GM19043 (cell line): ENCODE measurements at regions not wholly inside any gene's neighbourhood (a gene's known extent, or its start where the extent isn't known, plus 50 kb on each side); places are given as distances from the start of the nearest gene placed in this dataset.
"Not testable (repeated sequence)": the region's sequence is repeated elsewhere in the genome, so short reads cannot be mapped to it uniquely, and the experiment has no call there.

ENCODE experiments used
- ATAC-seq: cut with Tn5 transposase; IDR thresholded peaks from one replicate; pipeline ENCODE4 v1.9.1; 2021; ENCODE audit warnings: low read depth; ENCODE audit not compliant: unreplicated experiment

- no peak for ATAC-seq
Measured at GRCh38 chr1:178606839-178607238, 93.9 kb downstream of the TEX35 start.

- ATAC-seq, result peak; percentile 38
Measured at GRCh38 chr1:178607718-178608408, 95.0 kb downstream of the TEX35 start.

- no peak for ATAC-seq
Measured at GRCh38 chr1:178609015-178609414, 96.1 kb downstream of the TEX35 start.

- not testable (repeated sequence) for ATAC-seq
Measured at GRCh38 chr1:178610690-178611410, 97.9 kb downstream of the TEX35 start.

GRCh38 chr1:178612261-178612660 is 99.4 kb downstream of the TEX35 start:
- no peak for ATAC-seq

DNA sequence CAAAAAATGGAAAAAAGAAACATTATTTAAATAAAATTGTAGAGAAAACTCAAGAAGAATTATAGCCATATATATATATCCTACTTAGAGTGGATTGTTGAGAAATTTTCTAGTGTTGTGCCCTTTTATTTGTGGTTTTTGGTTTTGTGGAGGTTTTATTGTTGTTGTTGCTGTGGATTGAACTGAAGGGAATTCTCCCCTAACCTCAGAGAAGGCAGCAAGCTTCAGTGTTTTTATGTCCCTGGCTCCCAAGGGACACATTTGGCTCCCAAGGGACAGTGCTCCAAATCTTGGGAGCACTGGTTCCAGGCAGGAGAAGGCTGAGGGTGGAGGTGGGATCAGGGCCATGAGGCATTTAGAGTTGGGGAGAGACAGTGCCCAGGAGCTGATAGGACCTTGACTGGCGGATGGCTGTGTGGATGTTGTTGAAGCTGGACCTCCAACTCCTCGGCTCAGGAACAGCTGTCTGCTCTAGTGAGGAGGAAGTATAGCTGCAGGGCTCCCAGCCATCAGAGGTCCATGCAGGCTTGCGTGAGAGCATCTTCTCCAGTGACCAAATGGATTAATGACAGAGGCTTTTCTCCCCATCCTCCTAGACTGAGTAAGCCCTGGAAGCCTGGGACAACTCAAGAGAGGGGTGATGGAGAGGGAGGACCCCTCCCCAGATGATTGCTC is 100.5 kb downstream of the TEX35 start:
- no peak for ATAC-seq

DNA sequence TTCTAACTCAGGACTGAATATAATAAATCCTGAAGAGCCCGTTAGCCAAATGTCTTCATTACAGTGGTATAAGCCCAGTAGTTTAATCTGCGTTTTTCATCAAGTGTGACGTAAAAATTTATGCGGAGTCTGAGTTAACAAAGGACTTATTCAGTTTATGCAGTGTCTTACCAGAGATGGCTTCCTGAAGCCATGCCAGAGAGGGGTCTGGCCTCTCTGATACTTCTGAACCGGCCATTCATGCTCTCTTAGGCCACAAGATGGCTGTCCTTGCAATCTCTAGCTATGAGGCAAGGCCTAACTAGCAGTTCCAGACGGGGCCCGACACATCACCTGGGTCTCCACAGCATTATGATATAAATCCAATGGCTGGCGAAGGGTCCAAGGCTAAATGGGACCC is 101.4 kb downstream of the TEX35 start:
- ATAC-seq, result no peak

GRCh38 chr1:178619042-178619927 is 105.8 kb upstream of the RALGPS2 start:
- no peak for ATAC-seq

GRCh38 chr1:178620584-178621475 is 104.2 kb upstream of the RALGPS2 start:
- no peak for ATAC-seq

GRCh38 chr1:178621822-178622221 is 103.2 kb upstream of the RALGPS2 start:
- no peak for ATAC-seq

GRCh38 chr1:178625695-178626094 is 99.3 kb upstream of the RALGPS2 start:
- no peak for ATAC-seq

GRCh38 chr1:178627037-178627436 is 98.0 kb upstream of the RALGPS2 start:
- ATAC-seq, result no peak

- ATAC-seq, result no peak
Measured at GRCh38 chr1:178628637-178629251, 96.3 kb upstream of the RALGPS2 start.

- no peak for ATAC-seq
Measured at GRCh38 chr1:178629252-178630154, 95.5 kb upstream of the RALGPS2 start.

DNA sequence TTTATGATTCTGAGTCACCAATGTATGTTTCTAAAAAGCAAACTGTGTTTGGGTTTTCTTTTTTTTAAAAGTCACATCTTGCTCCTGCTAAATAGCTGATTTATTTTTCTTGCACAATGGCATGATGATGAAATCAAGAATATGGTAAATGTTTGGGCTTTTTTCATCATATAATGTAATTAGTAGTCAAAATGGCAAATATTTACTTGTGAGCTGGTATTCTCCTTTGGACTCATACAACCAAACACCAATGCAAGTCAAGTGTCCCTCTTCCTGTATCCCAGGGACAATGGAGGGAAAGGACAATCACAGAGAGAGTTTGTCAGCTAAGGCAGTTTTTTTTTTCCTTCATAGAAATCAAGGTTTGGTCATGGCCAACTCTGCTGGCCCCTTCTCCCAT is 94.6 kb upstream of the RALGPS2 start:
- ATAC-seq, result no peak

DNA sequence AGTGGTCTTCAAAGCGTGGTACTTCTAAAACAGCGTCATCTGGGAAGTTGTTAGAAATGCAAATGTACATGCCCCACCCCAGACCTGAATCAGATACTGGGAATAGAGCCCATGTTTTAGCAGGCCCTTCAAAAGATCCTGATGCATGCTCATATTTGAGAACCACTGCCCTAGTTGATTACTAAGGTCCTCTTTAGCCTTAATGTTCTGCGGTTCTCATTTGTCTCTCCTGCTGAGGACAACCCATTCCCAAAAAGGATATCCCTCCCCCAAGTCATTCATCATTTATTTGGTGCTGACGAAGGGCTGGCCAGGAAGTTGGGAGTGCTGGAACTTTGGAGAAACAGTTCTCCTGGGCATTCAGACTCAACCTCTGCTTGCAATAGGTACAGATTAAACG is 92.4 kb upstream of the RALGPS2 start:
- ATAC-seq, result no peak

GRCh38 chr1:178633056-178633455 is 92.0 kb upstream of the RALGPS2 start:
- no peak for ATAC-seq

- ATAC-seq, result no peak
Measured at GRCh38 chr1:178634445-178634844, 90.6 kb upstream of the RALGPS2 start.
